Erythroblast (primary cell): ENCODE measurements at regions not wholly inside any gene's neighbourhood (a gene's known extent, or its start where the extent isn't known, plus 50 kb on each side); places are given as distances from the start of the nearest gene placed in this dataset.

Source experiments
- DNase-seq, 2 experiments: peaks; one replicate each; lab custom pipeline; 2025; lab: John Stamatoyannopoulos, UW
- GATA1 ChIP-seq: IDR thresholded peaks from 2 replicates; pipeline ENCODE4 v1.6.1; 2011; ENCODE audit warnings: low read depth, mild to moderate bottlenecking, control low read depth, low read length, moderate library complexity
- POLR2A ChIP-seq: IDR thresholded peaks from 2 replicates; pipeline ENCODE4 v1.6.1; 2011; ENCODE audit warnings: mild to moderate bottlenecking, low read length

GRCh38 chr2:22557406-22557805 is 827.6 kb upstream of the KLHL29 start:
- TF ChIP-seq GATA1 (no peak), POLR2A (no peak)
- no peak for DNase-seq

- TF ChIP-seq GATA1 (no peak), POLR2A (no peak)
- DNase-seq = no peak
These were observed 825.0 kb upstream of the KLHL29 start for GRCh38 chr2:22560021-22560420.

- TF ChIP-seq GATA1 = no peak
- TF ChIP-seq POLR2A = no peak
- no peak for DNase-seq
These were observed 805.6 kb upstream of the KLHL29 start for GRCh38 chr2:22579341-22579740.

- DNase-seq = no peak
- TF ChIP-seq POLR2A (no peak), GATA1 (no peak)
These were observed 802.9 kb upstream of the KLHL29 start for GRCh38 chr2:22582107-22582506.

- no peak for TF ChIP-seq POLR2A
- no peak for TF ChIP-seq GATA1
- DNase-seq = no peak
These were observed 788.7 kb upstream of the KLHL29 start for GRCh38 chr2:22596306-22596705.

GRCh38 chr2:22600156-22600555 is 784.8 kb upstream of the KLHL29 start:
- TF ChIP-seq GATA1 (no peak), POLR2A (no peak)

GRCh38 chr2:22600999-22601398 is 784.0 kb upstream of the KLHL29 start:
- TF ChIP-seq GATA1 = no peak
- no peak for TF ChIP-seq POLR2A
- no peak for DNase-seq

More at GRCh38 chr2:22600156-22600555, 784.8 kb upstream of the KLHL29 start:
- DNase-seq = no peak

GRCh38 chr2:22604136-22604535 is 780.8 kb upstream of the KLHL29 start:
- no peak for DNase-seq
- TF ChIP-seq POLR2A = no peak
- TF ChIP-seq GATA1 = no peak

- DNase-seq = no peak
These were observed 768.9 kb upstream of the KLHL29 start for GRCh38 chr2:22616031-22616430.

GRCh38 chr2:22623620-22624019 is 761.4 kb upstream of the KLHL29 start:
- no peak for TF ChIP-seq POLR2A
- TF ChIP-seq GATA1 = no peak
- no peak for DNase-seq

More at GRCh38 chr2:22616031-22616430, 768.9 kb upstream of the KLHL29 start:
- TF ChIP-seq GATA1 (no peak), POLR2A (no peak)

- DNase-seq = peak in 1 of 2 experiments; percentile 9
- no peak for TF ChIP-seq POLR2A
- no peak for TF ChIP-seq GATA1
These were observed 758.4 kb upstream of the KLHL29 start for GRCh38 chr2:22626621-22627020.

GRCh38 chr2:22628221-22628620 is 756.8 kb upstream of the KLHL29 start:
- DNase-seq = no peak
- TF ChIP-seq POLR2A (no peak), GATA1 (no peak)

- no peak for DNase-seq
- TF ChIP-seq POLR2A (no peak), GATA1 (no peak)
These were observed 756.1 kb upstream of the KLHL29 start for GRCh38 chr2:22628906-22629305.

GRCh38 chr2:22634167-22634566 is 750.8 kb upstream of the KLHL29 start:
- no peak for DNase-seq
- TF ChIP-seq GATA1 (no peak), POLR2A (no peak)

- TF ChIP-seq GATA1 (no peak), POLR2A (no peak)
- no peak for DNase-seq
These were observed 728.6 kb upstream of the KLHL29 start for GRCh38 chr2:22656426-22656825.
